ENCODE measurements at regions not wholly inside any gene's neighbourhood (a gene's known extent, or its start where the extent isn't known, plus 50 kb on each side); places are given as distances from the start of the nearest gene placed in this dataset.

GRCh38 chr16:56093055-56093454 is 98.2 kb upstream of the GNAO1 start:
- H3K9me3 ChIP-seq, result no peaks in the 10 kb centered on the region
- no peaks in the 10 kb centered on the region for H3K27me3 ChIP-seq (ENCODE audit: low read depth)
- no peak overlapping the region for H3K27ac ChIP-seq
- no peaks in the 10 kb centered on the region for H3K4me1 ChIP-seq
- no peak for DNase-seq
- TF ChIP-seq CTCF (IDR thresholded peaks at IDR 0.05), result no peak
- intact Hi-C loops (cut with DNase I), result no loop called here
- ATAC-seq, result no peak
- no peaks in the 10 kb centered on the region for H3K36me3 ChIP-seq
- H3K4me3 ChIP-seq, result no peak overlapping the region

- Histone ChIP-seq H3K9me3 (no peaks in the 10 kb centered on the region), H3K36me3 (no peaks in the 10 kb centered on the region), H3K27ac (no peak overlapping the region), H3K4me3 (no peak overlapping the region), H3K4me1 (no peaks in the 10 kb centered on the region), H3K27me3 (ENCODE audit: low read depth) (no peaks in the 10 kb centered on the region)
- intact Hi-C loops (cut with DNase I), result no loop called here
- TF ChIP-seq CTCF (IDR thresholded peaks at IDR 0.05), result no peak
- DNase-seq, result no peak
- ATAC-seq, result no peak
Observed at GRCh38 chr16:56090076-56090475, 101.2 kb upstream of the GNAO1 start.

- Histone ChIP-seq H3K4me3 (no peak overlapping the region), H3K36me3 (no peaks in the 10 kb centered on the region), H3K9me3 (no peaks in the 10 kb centered on the region), H3K4me1 (no peaks in the 10 kb centered on the region), H3K27ac (no peak overlapping the region), H3K27me3 (ENCODE audit: low read depth) (no peaks in the 10 kb centered on the region)
- intact Hi-C loops (cut with DNase I), result no loop called here
- no peak for TF ChIP-seq CTCF (IDR thresholded peaks at IDR 0.05)
- no peak for ATAC-seq
- DNase-seq, result no peak
Observed at GRCh38 chr16:56087626-56088025, 103.7 kb upstream of the GNAO1 start.

- H3K27ac ChIP-seq, result no peak overlapping the region
- no peaks in the 10 kb centered on the region for H3K27me3 ChIP-seq (ENCODE audit: low read depth)
- TF ChIP-seq CTCF (IDR thresholded peaks at IDR 0.05), result no peak
- H3K9me3 ChIP-seq, result no peaks in the 10 kb centered on the region
- ATAC-seq (peak in 1 of 2 donors; percentile 23), DNase-seq (no peak)
- H3K4me3 ChIP-seq, result no peak overlapping the region
- intact Hi-C loops (cut with DNase I), result no loop called here
- no peaks in the 10 kb centered on the region for H3K36me3 ChIP-seq
- H3K4me1 ChIP-seq, result no peaks in the 10 kb centered on the region
Observed at GRCh38 chr16:56081371-56081770, 109.9 kb upstream of the GNAO1 start.

- Histone ChIP-seq H3K27ac (no peak overlapping the region), H3K4me1 (no peaks in the 10 kb centered on the region), H3K4me3 (no peak overlapping the region), H3K9me3 (no peaks in the 10 kb centered on the region), H3K27me3 (ENCODE audit: low read depth) (peaks cover 4% of the 10 kb centered on the region), H3K36me3 (no peaks in the 10 kb centered on the region)
- DNase-seq (no peak), ATAC-seq (no peak)
- intact Hi-C loops (cut with DNase I), result no loop called here
- TF ChIP-seq CTCF (IDR thresholded peaks at IDR 0.05), result no peak
Observed at GRCh38 chr16:56075732-56076388, 115.4 kb upstream of the GNAO1 start.

All from lower lobe of right lung (tissue), 2 donors.